Activated T-helper 2 cell treated with anti-CD3 and anti-CD28 coated beads, Interferon-gamma antibody, Interleukin-2, Interleukin-4, amounts not matched to agents 10 μg/mL and 5 μg/mL and 100 μg/mL, durations not matched to agents 14 hours and 24 hours and 36 hours (primary cell): ENCODE measurements at regions not wholly inside any gene's neighbourhood (a gene's known extent, or its start where the extent isn't known, plus 50 kb on each side); places are given as distances from the start of the nearest gene placed in this dataset.
"Not testable (repeated sequence)": the region's sequence is repeated elsewhere in the genome, so short reads cannot be mapped to it uniquely, and the experiment has no call there.

Source experiments
- DNase-seq: peaks from one replicate; pipeline ENCODE4 v3.0.0; 2021; ENCODE audit warnings: low spot score
- H3K27ac Mint-ChIP-seq: one replicate; pipeline ENCODE4 v1.8.0; 2021; ENCODE audit warnings: mixed read lengths
- H3K27me3 Mint-ChIP-seq: one replicate; pipeline ENCODE4 v1.8.0; 2021; ENCODE audit warnings: low read depth, mixed read lengths
- H3K36me3 Mint-ChIP-seq: one replicate; pipeline ENCODE4 v1.8.0; 2021; ENCODE audit warnings: low read depth, mixed read lengths
- H3K4me1 Mint-ChIP-seq: one replicate; pipeline ENCODE4 v1.8.0; 2021; ENCODE audit warnings: low read depth, mixed read lengths
- H3K4me3 Mint-ChIP-seq: one replicate; pipeline ENCODE4 v1.8.0; 2021; ENCODE audit warnings: low read depth, mild to moderate bottlenecking, moderate library complexity, mixed read lengths
- H3K9me3 Mint-ChIP-seq: one replicate; pipeline ENCODE4 v1.8.0; 2021; ENCODE audit warnings: mixed read lengths
- intact Hi-C: fragments of 100-400 bp; cut with micrococcal nuclease; formaldehyde crosslinking; loops from one replicate; pipeline ENCODE4 v1.15.1; 2023

DNA sequence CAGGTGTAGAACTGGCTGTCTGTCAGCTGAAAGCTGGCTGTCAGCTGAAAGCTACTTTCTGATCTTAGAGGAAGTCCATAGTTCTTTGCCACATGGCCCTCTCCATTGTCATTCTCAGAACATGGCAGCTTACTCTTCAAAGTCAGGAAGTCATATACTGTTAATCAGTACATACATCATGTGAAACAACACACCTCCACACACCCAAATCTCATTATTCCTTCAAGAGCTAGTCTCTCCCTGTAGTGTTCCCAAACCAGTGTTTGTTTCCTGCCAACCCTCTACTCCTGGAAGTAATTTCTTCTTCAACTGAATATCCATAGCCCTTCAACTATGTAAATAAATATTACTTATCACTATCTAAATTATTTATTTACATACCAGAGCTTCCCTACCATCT is 58.9 kb downstream of the OR5AK2 start:
- intact Hi-C loops, result no loop called here
- no peak for DNase-seq
- H3K27ac Mint-ChIP-seq, result no peak overlapping the region
- no peaks in the 10 kb centered on the region for H3K4me1 Mint-ChIP-seq
- no peaks in the 10 kb centered on the region for H3K27me3 Mint-ChIP-seq
- peaks cover 24% of the 10 kb centered on the region for H3K9me3 Mint-ChIP-seq
- H3K36me3 Mint-ChIP-seq, result no peaks in the 10 kb centered on the region
- H3K4me3 Mint-ChIP-seq, result no peak overlapping the region

DNA sequence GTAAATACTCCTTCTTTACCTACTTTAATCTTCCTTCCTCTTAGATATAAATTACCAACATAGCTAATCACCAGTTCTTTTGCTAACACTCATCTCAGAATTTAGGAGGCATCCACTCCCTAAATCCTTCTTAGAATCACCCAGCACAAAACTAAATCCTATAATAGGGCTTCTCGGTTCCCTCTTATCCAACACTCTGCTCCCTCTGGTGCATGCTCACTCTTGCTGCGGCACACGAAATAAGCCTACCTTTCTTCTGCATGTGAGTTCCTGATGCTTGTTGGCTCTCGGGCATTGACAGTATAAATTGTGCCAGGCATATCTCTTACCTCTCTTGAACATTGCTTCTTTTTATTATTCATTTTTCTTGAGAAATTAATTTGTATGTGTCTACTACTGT is 61.0 kb downstream of the OR5AK2 start:
- H3K4me3 Mint-ChIP-seq, result no peak overlapping the region
- no peaks in the 10 kb centered on the region for H3K27me3 Mint-ChIP-seq
- intact Hi-C loops, result no loop called here
- peaks cover 14% of the 10 kb centered on the region for H3K9me3 Mint-ChIP-seq
- no peak overlapping the region for H3K27ac Mint-ChIP-seq
- DNase-seq, result no peak
- H3K36me3 Mint-ChIP-seq, result no peaks in the 10 kb centered on the region
- no peaks in the 10 kb centered on the region for H3K4me1 Mint-ChIP-seq

DNA sequence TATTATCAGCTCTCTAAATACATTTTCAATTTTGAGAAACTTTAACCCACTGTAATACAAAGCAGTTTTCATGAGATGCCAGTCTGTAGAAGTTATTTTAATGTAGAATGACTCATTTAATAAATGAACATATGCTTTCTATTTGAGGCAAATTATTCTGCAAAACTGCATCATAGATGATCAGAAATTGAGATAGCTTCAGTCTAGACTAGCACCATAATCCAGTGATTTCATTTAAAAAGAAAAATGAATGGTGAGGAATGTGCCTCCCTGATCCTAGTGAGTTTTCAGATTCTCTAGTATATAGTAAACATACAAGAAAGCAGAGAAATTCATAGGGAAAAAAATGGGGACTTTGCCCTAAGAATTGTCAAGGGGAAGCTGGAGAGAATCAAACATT is 66.1 kb downstream of the OR5AK2 start:
- Mint-ChIP-seq H3K4me1 (no peaks in the 10 kb centered on the region), H3K4me3 (no peak overlapping the region), H3K36me3 (no peaks in the 10 kb centered on the region), H3K27ac (no peak overlapping the region), H3K9me3 (peaks cover 3% of the 10 kb centered on the region), H3K27me3 (no peaks in the 10 kb centered on the region)
- intact Hi-C loops, result no loop called here
- no peak for DNase-seq

DNA sequence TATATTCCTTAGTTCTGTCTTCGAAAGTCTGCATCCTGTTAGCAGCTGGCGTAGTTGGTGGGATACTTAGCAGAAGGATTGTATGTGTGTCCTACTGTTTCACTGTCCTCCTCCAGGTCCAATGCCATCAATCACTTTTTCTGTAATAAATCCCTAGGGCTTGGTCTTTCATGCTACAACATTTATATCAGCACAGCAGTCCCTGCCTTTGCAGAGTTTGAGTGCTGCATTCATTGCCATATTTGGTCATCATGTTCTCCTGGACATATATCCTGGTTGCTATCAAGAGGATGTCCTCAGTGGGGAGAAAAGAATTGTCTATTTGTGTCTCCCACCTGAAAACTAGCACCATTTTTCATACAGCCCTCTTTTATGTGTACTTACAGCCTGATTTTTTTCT is 67.0 kb downstream of the OR5AK2 start:
- Mint-ChIP-seq H3K9me3 (peaks cover 7% of the 10 kb centered on the region), H3K27ac (no peak overlapping the region), H3K4me3 (no peak overlapping the region), H3K4me1 (no peaks in the 10 kb centered on the region), H3K27me3 (no peaks in the 10 kb centered on the region), H3K36me3 (no peaks in the 10 kb centered on the region)
- intact Hi-C loops, result no loop called here
- DNase-seq, result no peak

DNA sequence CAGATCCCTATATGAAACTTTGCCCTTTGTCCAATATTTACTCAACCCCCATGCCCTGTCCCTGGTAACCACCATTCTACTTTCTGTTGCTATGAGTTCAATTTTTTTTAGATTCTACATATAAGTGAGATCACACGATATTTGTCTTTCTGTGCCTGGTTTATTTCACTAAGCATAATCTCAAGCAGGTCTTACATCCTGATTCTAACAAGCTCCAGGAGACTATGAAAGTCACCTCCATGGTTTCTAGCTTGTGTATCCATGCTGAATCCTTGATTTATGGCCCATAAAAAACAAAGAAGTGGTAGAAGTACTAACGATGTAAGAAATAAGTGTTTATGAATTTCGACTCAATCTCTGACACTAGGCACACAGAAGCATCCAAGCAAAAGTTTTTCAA is 68.0 kb downstream of the OR5AK2 start:
- Mint-ChIP-seq H3K4me1 (no peaks in the 10 kb centered on the region), H3K36me3 (no peaks in the 10 kb centered on the region), H3K27me3 (no peaks in the 10 kb centered on the region), H3K9me3 (peaks cover 7% of the 10 kb centered on the region), H3K27ac (no peak overlapping the region), H3K4me3 (no peak overlapping the region)
- no peak for DNase-seq
- intact Hi-C loops, result no loop called here

DNA sequence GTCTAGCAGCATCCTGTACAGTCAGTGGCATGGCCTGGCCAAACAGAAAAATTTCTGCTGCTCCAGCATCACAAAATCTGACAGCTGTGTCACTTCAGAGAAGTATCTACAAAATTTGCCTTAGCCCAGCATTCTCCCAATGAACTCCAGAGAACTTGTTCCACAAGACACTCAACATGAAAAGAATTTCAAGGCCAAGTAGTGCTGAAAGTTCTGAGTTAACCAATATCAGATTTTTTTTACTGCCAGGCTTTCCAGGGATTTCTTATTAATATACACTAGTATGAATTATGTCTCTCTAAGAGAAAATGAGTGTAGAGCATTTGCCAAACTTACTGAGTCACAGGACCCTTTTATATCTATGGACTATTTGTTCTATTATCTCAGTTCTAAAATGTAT is 68.8 kb downstream of the OR5AK2 start:
- no peaks in the 10 kb centered on the region for H3K36me3 Mint-ChIP-seq
- no peaks in the 10 kb centered on the region for H3K27me3 Mint-ChIP-seq
- H3K4me3 Mint-ChIP-seq, result no peak overlapping the region
- no peak for DNase-seq
- H3K9me3 Mint-ChIP-seq, result peaks cover 11% of the 10 kb centered on the region
- H3K4me1 Mint-ChIP-seq, result no peaks in the 10 kb centered on the region
- intact Hi-C loops, result no loop called here
- no peak overlapping the region for H3K27ac Mint-ChIP-seq

DNA sequence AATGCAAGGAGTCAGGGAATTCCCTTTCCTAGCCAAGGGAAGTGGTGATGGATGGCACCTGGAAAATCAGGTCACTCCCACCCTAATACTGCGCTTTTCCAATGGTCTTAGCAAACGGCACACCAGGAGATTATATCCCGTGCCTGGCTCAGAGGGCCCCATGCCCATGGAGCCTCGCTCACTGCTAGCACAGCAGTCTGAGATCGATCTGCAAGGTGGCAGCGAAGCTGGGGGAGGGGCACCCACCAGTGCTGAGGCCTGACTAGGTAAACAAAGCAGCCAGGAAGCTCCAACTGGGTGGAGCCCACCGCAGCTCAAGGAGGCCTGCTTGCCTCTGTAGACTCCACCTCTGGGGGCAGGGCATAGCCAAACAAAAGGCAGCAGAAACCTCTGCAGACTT is 74.2 kb downstream of the OR5AK2 start:
- peaks cover 12% of the 10 kb centered on the region for H3K9me3 Mint-ChIP-seq
- H3K4me1 Mint-ChIP-seq, DNase-seq, H3K27ac Mint-ChIP-seq, H3K36me3 Mint-ChIP-seq, H3K4me3 Mint-ChIP-seq, intact Hi-C loops, H3K27me3 Mint-ChIP-seq: not testable (repeated sequence)

DNA sequence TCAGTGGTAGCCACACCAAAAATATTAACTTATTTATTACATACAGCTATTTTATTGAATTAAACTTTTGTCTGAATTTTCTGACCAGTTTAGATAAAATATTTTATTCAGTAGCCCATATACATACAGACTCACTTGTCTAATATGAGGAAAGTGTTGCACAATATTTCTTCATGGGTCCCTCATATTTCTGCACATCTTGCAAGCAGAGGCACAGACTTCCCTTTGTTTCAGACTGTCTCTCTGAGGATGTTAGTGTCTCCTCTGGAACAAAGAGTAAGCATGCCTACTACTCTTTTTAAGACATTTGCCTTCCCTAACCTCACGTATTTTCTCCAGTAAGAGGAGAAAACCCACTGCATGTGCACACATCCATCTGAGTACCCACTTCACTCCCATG is 81.2 kb downstream of the OR5AK2 start:
- Mint-ChIP-seq H3K27me3 (no peaks in the 10 kb centered on the region), H3K36me3 (no peaks in the 10 kb centered on the region), H3K27ac (no peak overlapping the region), H3K4me3 (no peak overlapping the region), H3K9me3 (no peaks in the 10 kb centered on the region), H3K4me1 (no peaks in the 10 kb centered on the region)
- DNase-seq, result no peak
- intact Hi-C loops, result no loop called here

DNA sequence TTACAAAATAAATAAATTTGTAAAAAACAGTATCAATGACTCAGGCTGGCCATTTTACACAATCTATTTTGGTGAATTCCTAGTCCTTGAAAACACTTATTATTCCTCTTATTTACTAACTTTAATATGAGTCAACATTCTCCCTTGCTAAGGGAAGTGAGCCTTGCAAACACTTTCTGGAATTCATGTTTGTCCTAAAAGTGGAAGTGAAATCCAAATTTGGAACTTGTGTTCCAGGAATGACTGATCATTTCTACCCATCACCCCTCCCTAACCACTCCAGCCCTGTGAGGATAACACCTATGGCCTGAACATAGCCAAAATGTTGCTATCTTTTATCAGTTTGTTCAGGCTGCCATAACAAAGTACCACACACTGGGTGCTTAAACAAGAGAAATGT is 83.1 kb downstream of the OR5AK2 start:
- H3K4me3 Mint-ChIP-seq, result no peak overlapping the region
- DNase-seq, result no peak
- H3K27ac Mint-ChIP-seq, result no peak overlapping the region
- intact Hi-C loops, result no loop called here
- no peaks in the 10 kb centered on the region for H3K4me1 Mint-ChIP-seq
- H3K36me3 Mint-ChIP-seq, result no peaks in the 10 kb centered on the region
- H3K9me3 Mint-ChIP-seq, result no peaks in the 10 kb centered on the region
- H3K27me3 Mint-ChIP-seq, result no peaks in the 10 kb centered on the region

DNA sequence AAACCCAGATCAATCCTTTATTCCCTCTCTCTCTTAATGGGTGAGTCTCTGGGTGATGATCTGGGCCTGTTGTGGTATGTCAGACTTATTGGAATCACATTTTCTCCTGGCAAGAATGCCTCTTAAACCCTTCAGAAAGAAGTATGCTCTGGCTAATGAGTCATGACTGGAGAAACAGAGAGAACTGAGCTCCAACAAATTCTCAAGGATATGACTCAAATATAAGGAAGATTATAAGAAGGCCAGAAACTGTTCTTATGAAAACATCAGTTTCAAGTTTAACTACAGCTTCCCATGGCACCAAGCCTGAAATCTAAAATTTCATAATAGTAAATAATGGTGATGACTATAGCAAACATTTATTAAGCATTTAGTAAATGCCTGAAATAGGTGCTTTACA is 83.9 kb downstream of the OR5AK2 start:
- DNase-seq, result no peak
- Mint-ChIP-seq H3K4me1 (no peaks in the 10 kb centered on the region), H3K27ac (no peak overlapping the region), H3K4me3 (no peak overlapping the region), H3K36me3 (no peaks in the 10 kb centered on the region), H3K27me3 (no peaks in the 10 kb centered on the region), H3K9me3 (no peaks in the 10 kb centered on the region)
- intact Hi-C loops, result no loop called here

DNA sequence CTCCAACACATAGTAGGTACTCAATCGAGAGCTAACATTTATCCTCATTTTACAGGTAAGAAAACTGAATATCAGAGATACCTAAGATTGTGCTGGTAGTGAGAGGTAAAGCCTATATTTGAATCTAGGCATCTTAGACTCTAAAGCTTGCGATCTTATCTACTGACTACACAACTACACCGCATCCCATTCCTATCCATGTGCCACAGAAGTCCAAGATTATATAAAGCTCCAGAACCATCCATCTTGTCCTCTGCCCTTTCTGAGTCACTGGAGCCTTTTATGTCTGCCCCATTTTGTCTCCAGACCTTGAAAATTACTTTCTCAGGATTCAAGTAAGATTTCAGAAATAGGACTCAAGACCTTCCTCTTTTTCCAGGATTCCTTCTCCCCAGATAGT is 84.4 kb downstream of the OR5AK2 start:
- no peaks in the 10 kb centered on the region for H3K36me3 Mint-ChIP-seq
- H3K4me1 Mint-ChIP-seq, result no peaks in the 10 kb centered on the region
- no peaks in the 10 kb centered on the region for H3K27me3 Mint-ChIP-seq
- H3K9me3 Mint-ChIP-seq, result no peaks in the 10 kb centered on the region
- H3K27ac Mint-ChIP-seq, result no peak overlapping the region
- H3K4me3 Mint-ChIP-seq, result no peak overlapping the region
- no peak for DNase-seq
- intact Hi-C loops, result no loop called here

DNA sequence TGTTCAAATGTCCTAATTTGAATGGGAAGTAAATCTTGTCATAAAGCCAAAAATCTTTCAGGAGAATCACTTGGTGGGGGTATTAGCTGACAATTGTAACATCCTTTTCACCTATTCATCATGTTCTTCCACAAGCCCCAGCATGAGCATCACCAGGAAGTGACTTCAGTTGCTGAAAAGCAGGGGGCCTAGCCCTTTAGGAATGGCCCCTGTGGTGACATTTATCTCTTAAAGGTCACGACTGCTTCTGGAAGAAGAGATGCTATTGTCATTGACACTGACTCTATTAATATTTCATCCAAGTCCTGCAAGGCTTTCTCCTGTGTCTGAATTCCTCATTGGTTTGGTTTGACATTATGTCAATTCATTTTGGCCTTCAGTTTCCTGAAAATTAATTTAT is 92.6 kb downstream of the OR5AK2 start:
- DNase-seq, result no peak
- Mint-ChIP-seq H3K9me3 (no peaks in the 10 kb centered on the region), H3K4me1 (no peaks in the 10 kb centered on the region), H3K27me3 (no peaks in the 10 kb centered on the region), H3K36me3 (no peaks in the 10 kb centered on the region), H3K27ac (no peak overlapping the region), H3K4me3 (no peak overlapping the region)
- intact Hi-C loops, result no loop called here

DNA sequence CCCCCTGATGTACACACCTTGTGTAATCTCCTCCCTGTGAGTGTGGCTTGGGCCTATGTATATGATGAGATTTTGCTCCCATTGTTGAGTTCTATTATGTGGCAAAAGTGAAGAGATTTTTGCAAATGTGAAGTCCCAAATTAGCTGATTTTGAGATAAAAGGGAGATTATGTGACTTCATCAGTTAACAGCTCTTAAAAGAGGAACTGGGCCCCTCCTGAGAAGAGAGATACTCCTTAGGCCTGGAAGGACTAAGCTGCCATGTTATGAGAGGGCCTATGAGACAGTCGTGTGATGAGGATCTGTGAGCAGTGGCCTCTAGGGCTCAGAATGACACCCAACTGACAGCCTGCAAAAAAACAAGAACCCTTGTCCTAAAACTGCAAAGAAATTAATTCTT is 93.4 kb downstream of the OR5AK2 start:
- Mint-ChIP-seq H3K27ac (no peak overlapping the region), H3K27me3 (no peaks in the 10 kb centered on the region), H3K36me3 (no peaks in the 10 kb centered on the region), H3K9me3 (no peaks in the 10 kb centered on the region), H3K4me1 (no peaks in the 10 kb centered on the region), H3K4me3 (no peak overlapping the region)
- intact Hi-C loops, result no loop called here
- DNase-seq, result no peak

DNA sequence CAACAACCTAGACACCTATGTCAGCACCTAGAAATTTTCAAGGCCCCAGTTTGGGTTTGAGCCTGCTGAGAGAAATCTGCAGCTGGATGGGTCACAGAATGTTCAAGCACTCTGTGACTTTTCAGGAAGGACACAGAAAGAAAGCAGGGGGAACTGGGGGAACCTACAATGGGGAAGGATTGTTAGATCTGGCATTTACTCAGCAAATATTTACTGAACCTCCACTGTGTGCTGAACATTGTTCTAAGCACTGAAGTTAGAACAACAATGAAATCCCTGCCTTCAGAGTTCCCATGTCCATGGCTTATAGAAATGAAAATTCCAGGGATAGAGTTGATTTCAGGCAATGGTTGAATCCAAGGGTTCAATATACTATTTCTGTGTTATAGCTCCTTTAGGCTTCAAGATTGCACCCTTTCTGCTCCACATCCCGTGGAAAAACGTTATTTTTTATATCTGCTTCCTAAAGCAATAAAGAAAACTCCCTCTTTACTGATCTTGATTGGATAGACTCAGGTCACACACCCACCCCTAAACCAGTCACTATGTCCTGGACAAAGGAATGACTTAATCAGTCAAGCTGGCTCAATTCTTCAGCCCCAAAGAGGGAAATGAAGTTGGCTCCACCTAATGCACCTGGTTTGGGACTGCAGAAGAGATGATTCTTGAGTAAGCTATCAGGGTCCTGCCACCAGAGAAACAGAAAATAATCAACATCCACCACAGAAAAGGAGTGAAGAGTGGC is 95.1 kb downstream of the OR5AK2 start:
- no peak overlapping the region for H3K27ac Mint-ChIP-seq
- H3K36me3 Mint-ChIP-seq, result no peaks in the 10 kb centered on the region
- H3K4me3 Mint-ChIP-seq, result no peak overlapping the region
- intact Hi-C loops, result no loop called here
- H3K4me1 Mint-ChIP-seq, result no peaks in the 10 kb centered on the region
- H3K9me3 Mint-ChIP-seq, result no peaks in the 10 kb centered on the region
- DNase-seq, result no peak
- H3K27me3 Mint-ChIP-seq, result no peaks in the 10 kb centered on the region
